A673 (cell line): ENCODE measurements at regions not wholly inside any gene's neighbourhood (a gene's known extent, or its start where the extent isn't known, plus 50 kb on each side); places are given as distances from the start of the nearest gene placed in this dataset.

Source experiments
- BruUV-seq: library from RNA; stranded (reverse); fragments of 400-500 nt; replicated peaks from 2 replicates; lab custom pipeline; 2021; lab: Mats Ljungman, UMichigan
- CTCF ChIA-PET: fragments of 300-600 bp; sonication (Branson Sonifier 250); formaldehyde crosslinking; loops from one replicate; lab custom pipeline; 2022; ENCODE audit warnings: antibody characterized with exemption; lab: Charles Lee
- POLR2A ChIA-PET: fragments of 300-600 bp; sonication (Branson Sonifier 250); formaldehyde crosslinking; loops from one replicate; lab custom pipeline; 2022; ENCODE audit warnings: antibody characterized with exemption; ENCODE audit not compliant: low non-redundant PET; lab: Charles Lee
- DNase-seq: peaks from one replicate; pipeline ENCODE4 v3.0.0-alpha.2; 2015; ENCODE audit warnings: low spot score
- H3K27ac ChIP-seq: fragments of 200-600 bp; sonication (generic); 2 replicates; pipeline ENCODE4 v1.5.1; 2016; ENCODE audit warnings: mixed run types, low read depth, mild to moderate bottlenecking, mixed read lengths, antibody characterized with exemption, low read length; ENCODE audit not compliant: poor library complexity, severe bottlenecking
- H3K27me3 ChIP-seq: fragments of 200-600 bp; sonication (generic); replicated peaks from 2 replicates; pipeline ENCODE4 v1.6.1; 2017; ENCODE audit warnings: mixed run types, low read depth, mild to moderate bottlenecking, mixed read lengths, antibody characterized with exemption, low read length; ENCODE audit not compliant: insufficient read depth, poor library complexity
- H3K36me3 ChIP-seq: fragments of 200-600 bp; sonication (generic); 2 replicates; pipeline ENCODE4 v1.6.1; 2016; ENCODE audit warnings: mixed run types, mild to moderate bottlenecking, mixed read lengths, antibody characterized with exemption, low read length; ENCODE audit not compliant: insufficient read depth, poor library complexity, severe bottlenecking
- H3K4me1 ChIP-seq: fragments of 200-600 bp; sonication (generic); 2 replicates; pipeline ENCODE4 v1.6.1; 2017; ENCODE audit warnings: mixed run types, mild to moderate bottlenecking, mixed read lengths, antibody characterized with exemption, low read length; ENCODE audit not compliant: insufficient read depth, poor library complexity, severe bottlenecking
- H3K4me3 ChIP-seq: fragments of 200-600 bp; sonication (generic); 2 replicates; pipeline ENCODE4 v1.5.1; 2016; ENCODE audit warnings: low read depth, mixed run types, mild to moderate bottlenecking, mixed read lengths, low read length; ENCODE audit not compliant: poor library complexity, severe bottlenecking
- H3K9me3 ChIP-seq: fragments of 200-600 bp; sonication (generic); 2 replicates; pipeline ENCODE4 v1.6.1; 2016; ENCODE audit warnings: mixed run types, low read depth, mild to moderate bottlenecking, mixed read lengths, antibody characterized with exemption, low read length; ENCODE audit not compliant: poor library complexity, severe bottlenecking
- CTCF ChIP-seq: fragments of 300-800, 200-600 bp; sonication (generic); conservative IDR thresholded peaks from 2 replicates; pipeline ENCODE4 v1.5.1; 2017; ENCODE audit warnings: low read depth, mild to moderate bottlenecking, antibody characterized with exemption, low read length, moderate library complexity, mixed read lengths
- EZH2 ChIP-seq: fragments of 200-600 bp; sonication (generic); IDR thresholded peaks from 2 replicates; pipeline ENCODE4 v1.6.1; 2017; ENCODE audit warnings: borderline replicate concordance, low read depth, mild to moderate bottlenecking, mixed read lengths, antibody characterized with exemption, low read length; ENCODE audit not compliant: poor library complexity, severe bottlenecking
- intact Hi-C: fragments of 100-400 bp; cut with micrococcal nuclease; formaldehyde crosslinking; loops from one replicate; pipeline ENCODE4 v1.10.0; 2022; ENCODE audit not compliant: unreplicated experiment

GRCh38 chr13:20349564-20350381 is 117.7 kb upstream of the GJB6 start:
- intact Hi-C loops, result no loop called here
- Histone ChIP-seq H3K4me3 (no peak overlapping the region), H3K9me3 (no peaks in the 10 kb centered on the region), H3K27ac (no peak overlapping the region), H3K27me3 (no peaks in the 10 kb centered on the region), H3K36me3 (no peaks in the 10 kb centered on the region), H3K4me1 (no peaks in the 10 kb centered on the region)
- ChIA-PET POLR2A (no interaction called here), CTCF (no interaction called here)
- TF ChIP-seq CTCF (no peak), EZH2 (no peak)
- BruUV-seq, result no TSS peak
- no peak for DNase-seq

DNA sequence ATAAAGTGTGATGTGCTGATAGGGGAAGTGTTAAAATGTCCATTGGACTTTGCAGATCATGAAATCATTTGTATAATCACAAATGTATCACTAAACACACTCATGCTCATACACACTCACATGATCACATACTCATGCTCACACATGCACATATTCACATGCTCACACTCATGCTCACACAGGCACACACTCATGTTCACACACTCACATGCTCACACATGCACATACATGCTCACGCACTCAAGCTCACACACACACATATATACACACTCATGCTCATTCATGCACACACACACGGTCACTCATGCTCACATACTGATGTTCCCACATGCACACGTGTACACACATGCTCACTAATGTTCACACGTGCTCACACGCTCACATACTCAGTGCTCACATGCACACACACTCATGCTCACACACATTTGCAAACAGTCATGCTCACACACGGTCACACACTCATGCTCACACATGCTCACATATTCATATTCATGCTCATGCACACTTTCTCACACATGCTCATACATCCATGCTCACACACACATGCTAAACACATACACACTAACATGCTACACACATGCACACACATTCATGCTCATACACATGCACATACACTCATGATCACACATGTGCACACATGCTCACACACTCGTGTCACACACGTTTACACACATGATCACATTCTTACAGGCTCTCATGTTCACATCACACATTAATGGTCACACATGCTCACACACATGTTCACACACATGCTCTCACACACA is 116.7 kb upstream of the GJB6 start:
- H3K4me1 ChIP-seq, result no peaks in the 10 kb centered on the region
- CTCF ChIA-PET, result no interaction called here
- H3K27ac ChIP-seq, result no peak overlapping the region
- TF ChIP-seq CTCF (no peak), EZH2 (no peak)
- no peaks in the 10 kb centered on the region for H3K27me3 ChIP-seq
- DNase-seq, result no peak
- POLR2A ChIA-PET, result no interaction called here
- intact Hi-C loops, result no loop called here
- no peaks in the 10 kb centered on the region for H3K9me3 ChIP-seq
- BruUV-seq, result no TSS peak
- H3K36me3 ChIP-seq, result no peaks in the 10 kb centered on the region
- no peak overlapping the region for H3K4me3 ChIP-seq

DNA sequence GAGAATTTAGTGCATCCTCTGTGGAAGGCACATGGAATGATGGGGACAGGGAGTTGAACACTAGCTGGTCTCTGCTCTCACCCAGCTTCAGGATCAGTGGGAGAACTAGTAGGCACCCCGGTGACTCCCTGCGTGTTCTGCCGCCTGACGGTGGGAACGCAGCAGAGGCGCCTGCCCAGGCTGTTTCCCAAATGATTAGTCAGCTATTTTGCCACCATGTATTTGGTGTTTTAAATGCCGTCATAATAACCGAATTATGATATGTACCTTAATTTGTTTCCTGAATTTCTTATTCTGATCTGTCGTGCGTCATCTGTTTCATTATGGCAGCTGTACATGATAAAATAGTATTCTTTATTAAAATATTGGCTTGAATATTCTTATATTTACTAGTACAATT is 115.9 kb upstream of the GJB6 start:
- Histone ChIP-seq H3K4me1 (no peaks in the 10 kb centered on the region), H3K4me3 (no peak overlapping the region), H3K36me3 (no peaks in the 10 kb centered on the region), H3K27me3 (no peaks in the 10 kb centered on the region), H3K9me3 (no peaks in the 10 kb centered on the region), H3K27ac (no peak overlapping the region)
- ChIA-PET CTCF (no interaction called here), POLR2A (no interaction called here)
- no TSS peak for BruUV-seq
- no peak for DNase-seq
- intact Hi-C loops, result no loop called here
- no peak for TF ChIP-seq CTCF
- TF ChIP-seq EZH2, result no peak
